Right lobe of liver (tissue), 6 donors: ENCODE measurements at regions not wholly inside any gene's neighbourhood (a gene's known extent, or its start where the extent isn't known, plus 50 kb on each side); places are given as distances from the start of the nearest gene placed in this dataset.

Source experiments
- ATAC-seq, 4 donors: fragments of 200-7000 bp; cut with Tn5 transposase; one replicate each; pipeline ENCODE4 v1.9.1; 2020; ENCODE audit warnings: mild to moderate bottlenecking in 4 of 4, moderate library complexity in 4 of 4
- DNase-seq, 3 donors: peaks; one replicate each; pipeline ENCODE4 v3.0.0-alpha.2; 2020
- H3K27ac ChIP-seq, 3 donors: fragments of 200-600 bp; one replicate each; pipeline ENCODE4 v1.8.0; 2022
- H3K27me3 ChIP-seq, 2 donors: fragments of 200-600 bp; one replicate each; pipeline ENCODE4 v1.8.0; 2022
- H3K36me3 ChIP-seq, 4 donors: fragments of 200-600 bp; sonication (generic) in 1 of 4; one replicate each; pipeline versions ENCODE4 v1.5.1 to v1.8.0; 2017 to 2022; ENCODE audit warnings: control low read depth in 1 of 4
- H3K4me1 ChIP-seq, 4 donors: fragments of 200-600 bp; sonication (generic) in 1 of 4; one replicate each; pipeline versions ENCODE4 v1.5.1 to v1.8.0; 2017 to 2022; ENCODE audit warnings: control low read depth in 1 of 4
- H3K4me3 ChIP-seq, 3 donors: fragments of 200-600 bp; one replicate each; pipeline ENCODE4 v1.8.0; 2022
- H3K9me3 ChIP-seq, 4 donors: fragments of 200-600 bp; sonication (generic) in 1 of 4; one replicate each; pipeline versions ENCODE4 v1.5.1 to v1.8.0; 2017 to 2022; ENCODE audit warnings: control low read depth in 1 of 4
- POLR2A ChIP-seq: fragments of 450-650 bp; IDR thresholded peaks from one replicate; pipeline ENCODE4 v1.6.1; 2017; ENCODE audit warnings: antibody characterized with exemption, mild to moderate bottlenecking
- WGBS: methylation state at CpG from one replicate; pipeline ENCODE4 v1.1.6; 2018; ENCODE audit warnings: low coverage, low lambda C conversion rate; ENCODE audit not compliant: insufficient coverage; ENCODE audit errors: missing lambda C conversion rate; 5-methylcytosine and 5-hydroxymethylcytosine counted together
- intact Hi-C, 2 donors: fragments of 100-400 bp; cut with DNase I; formaldehyde crosslinking; loops; one replicate each; pipeline versions ENCODE4 v1.11.2 to v1.14.1; 2022
- TF ChIP-seq, protein P1 (sequence below), 4 donors: fragments of 200-600 bp in 3 of 4; fragments of 450-650 bp in 1 of 4; IDR thresholded peaks; one replicate each; pipeline versions ENCODE4 v1.5.1 to v1.8.0; 2016 to 2022; ENCODE audit warnings: antibody characterized with exemption in 4 of 4, mild to moderate bottlenecking in 2 of 4
- donor health status: DM: no; HTN: yes; CAD: no.
- donor health status: DM: no; HTN: no; CAD: no.
- donor health status: DM: no; HTN: no; CAD: no.
- donor health status: DM: no; HTN: yes; CAD: no.
- donor health status: DM: no; HTN: yes; CAD: no.

- Histone ChIP-seq H3K36me3 (no peaks in the 10 kb centered on the region), H3K27ac (no peak overlapping the region), H3K9me3 (no peaks in the 10 kb centered on the region), H3K4me3 (no peak overlapping the region), H3K4me1 (no peaks in the 10 kb centered on the region), H3K27me3 (no peaks in the 10 kb centered on the region)
- ATAC-seq (no peak), DNase-seq (no peak)
- intact Hi-C loops, result no loop called here
- WGBS, result 46% methylated on average over 10 of the region's 10 CpGs
- TF ChIP-seq, protein P1, sequence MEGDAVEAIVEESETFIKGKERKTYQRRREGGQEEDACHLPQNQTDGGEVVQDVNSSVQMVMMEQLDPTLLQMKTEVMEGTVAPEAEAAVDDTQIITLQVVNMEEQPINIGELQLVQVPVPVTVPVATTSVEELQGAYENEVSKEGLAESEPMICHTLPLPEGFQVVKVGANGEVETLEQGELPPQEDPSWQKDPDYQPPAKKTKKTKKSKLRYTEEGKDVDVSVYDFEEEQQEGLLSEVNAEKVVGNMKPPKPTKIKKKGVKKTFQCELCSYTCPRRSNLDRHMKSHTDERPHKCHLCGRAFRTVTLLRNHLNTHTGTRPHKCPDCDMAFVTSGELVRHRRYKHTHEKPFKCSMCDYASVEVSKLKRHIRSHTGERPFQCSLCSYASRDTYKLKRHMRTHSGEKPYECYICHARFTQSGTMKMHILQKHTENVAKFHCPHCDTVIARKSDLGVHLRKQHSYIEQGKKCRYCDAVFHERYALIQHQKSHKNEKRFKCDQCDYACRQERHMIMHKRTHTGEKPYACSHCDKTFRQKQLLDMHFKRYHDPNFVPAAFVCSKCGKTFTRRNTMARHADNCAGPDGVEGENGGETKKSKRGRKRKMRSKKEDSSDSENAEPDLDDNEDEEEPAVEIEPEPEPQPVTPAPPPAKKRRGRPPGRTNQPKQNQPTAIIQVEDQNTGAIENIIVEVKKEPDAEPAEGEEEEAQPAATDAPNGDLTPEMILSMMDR (IDR thresholded peaks at IDR 0.05), result no peak
- no peak for TF ChIP-seq POLR2A
Measured at GRCh38 chr10:44051584-44052385, 333.1 kb downstream of the CXCL12 start.

- H3K4me1 ChIP-seq, result no peaks in the 10 kb centered on the region
- TF ChIP-seq POLR2A, result no peak
- TF ChIP-seq, protein P1 (IDR thresholded peaks at IDR 0.05), result no peak
- H3K27ac ChIP-seq, result no peak overlapping the region
- 57% methylated on average over 5 of the region's 5 CpGs for WGBS
- intact Hi-C loops, result no loop called here
- no peak for DNase-seq
- H3K36me3 ChIP-seq, result no peaks in the 10 kb centered on the region
- ATAC-seq, result no peak
- H3K27me3 ChIP-seq, result no peaks in the 10 kb centered on the region
- no peaks in the 10 kb centered on the region for H3K9me3 ChIP-seq
- no peak overlapping the region for H3K4me3 ChIP-seq
Measured at GRCh38 chr10:44051091-44051490, 333.8 kb downstream of the CXCL12 start.

GRCh38 chr10:44049301-44050015 is 335.4 kb downstream of the CXCL12 start:
- Histone ChIP-seq H3K27ac (no peak overlapping the region), H3K4me1 (no peaks in the 10 kb centered on the region), H3K27me3 (no peaks in the 10 kb centered on the region), H3K9me3 (no peaks in the 10 kb centered on the region), H3K4me3 (no peak overlapping the region), H3K36me3 (no peaks in the 10 kb centered on the region)
- no peak for TF ChIP-seq POLR2A
- TF ChIP-seq, protein P1 (IDR thresholded peaks at IDR 0.05), result no peak
- DNase-seq (no peak), ATAC-seq (no peak)
- WGBS, result 40% methylated on average over 3 of the region's 9 CpGs
- intact Hi-C loops, result loop anchor here in 1 of 2 donors (10.0 kb wide), 1 partner anchor 365 kb away; no protein-coding TSS in a partner anchor

- no peaks in the 10 kb centered on the region for H3K27me3 ChIP-seq
- H3K4me1 ChIP-seq, result no peaks in the 10 kb centered on the region
- H3K9me3 ChIP-seq, result no peaks in the 10 kb centered on the region
- no peaks in the 10 kb centered on the region for H3K36me3 ChIP-seq
- intact Hi-C loops, result loop anchor here in 1 of 2 donors (10.0 kb wide), 1 partner anchor 363 kb away; no protein-coding TSS in a partner anchor
- TF ChIP-seq, protein P1 (IDR thresholded peaks at IDR 0.05), result no peak
- no peak for TF ChIP-seq POLR2A
- H3K27ac ChIP-seq, result no peak overlapping the region
- ATAC-seq, result peak in 3 of 4 donors; percentile 23 to 32 (median 25)
- H3K4me3 ChIP-seq, result no peak overlapping the region
- WGBS, result 52% methylated on average over 10 of the region's 12 CpGs
- DNase-seq, result no peak
Measured at GRCh38 chr10:44047361-44047760, 337.5 kb downstream of the CXCL12 start.
